Vagina (tissue), 2 donors: ENCODE measurements at regions not wholly inside any gene's neighbourhood (a gene's known extent, or its start where the extent isn't known, plus 50 kb on each side); places are given as distances from the start of the nearest gene placed in this dataset.

Source experiments
- DNase-seq, 2 donors: peaks; one replicate each; pipeline ENCODE4 v3.0.0-alpha.2; 2017; ENCODE audit errors: extremely low spot score in 2 of 2
- H3K27ac ChIP-seq: fragments of 200-600 bp; sonication (generic); one replicate; pipeline ENCODE4 v1.5.1; 2019
- H3K27me3 ChIP-seq: fragments of 200-600 bp; sonication (generic); one replicate; pipeline ENCODE4 v1.5.1; 2019
- H3K36me3 ChIP-seq, 2 donors: fragments of 200-600 bp; sonication (generic); one replicate each; pipeline ENCODE4 v1.5.1; 2017 to 2019
- H3K4me1 ChIP-seq: fragments of 200-600 bp; sonication (generic); one replicate; pipeline ENCODE4 v1.5.1; 2019
- H3K4me3 ChIP-seq, 2 donors: fragments of 200-600 bp; sonication (generic); 1 replicate in 1 of 2; 2 replicates in 1 of 2; pipeline ENCODE4 v1.5.1; 2016 to 2019
- H3K9me3 ChIP-seq: fragments of 200-600 bp; sonication (generic); one replicate; pipeline ENCODE4 v1.5.1; 2019
- CTCF ChIP-seq, 3 experiments: fragments of 450-650 bp in 2 of 3; fragments of 200-600 bp in 1 of 3; sonication (generic) in 1 of 3; IDR thresholded peaks; one replicate each; pipeline ENCODE4 v1.5.1; 2017 to 2019; ENCODE audit warnings: antibody characterized with exemption in 3 of 3, mild to moderate bottlenecking in 2 of 3, moderate library complexity in 2 of 3
- POLR2A ChIP-seq, 2 donors: fragments of 450-650 bp; IDR thresholded peaks; one replicate each; pipeline ENCODE4 v1.6.1; 2017; ENCODE audit warnings: antibody characterized with exemption in 2 of 2, mild to moderate bottlenecking in 2 of 2, moderate library complexity in 2 of 2
- POLR2AphosphoS5 ChIP-seq, 2 donors: sonication (generic); formaldehyde crosslinking; IDR thresholded peaks; one replicate each; pipeline ENCODE4 v1.9.0; 2017; ENCODE audit warnings: antibody characterized with exemption in 2 of 2, mild to moderate bottlenecking in 2 of 2, low read depth in 1 of 2; ENCODE audit not compliant: insufficient read depth in 1 of 2
- intact Hi-C: fragments of 100-400 bp; cut with DNase I; formaldehyde crosslinking; loops from one replicate; pipeline ENCODE4 v1.15.1; 2023

- no peak for DNase-seq
- H3K27me3 ChIP-seq, result no peaks in the 10 kb centered on the region
- peaks cover 28% of the 10 kb centered on the region for H3K4me1 ChIP-seq
- H3K9me3 ChIP-seq, result no peaks in the 10 kb centered on the region
- no peak overlapping the region for H3K4me3 ChIP-seq
- H3K27ac ChIP-seq, result peak overlapping the region; percentile 59
- TF ChIP-seq CTCF (IDR thresholded peaks at IDR 0.05) (no peak), POLR2AphosphoS5 (IDR thresholded peaks at IDR 0.05; ENCODE audit: insufficient read depth in 1 of 2, low read depth in 1 of 2) (no peak), POLR2A (IDR thresholded peaks at IDR 0.05) (no peak)
- H3K36me3 ChIP-seq, result no peaks in the 10 kb centered on the region
- intact Hi-C loops, result no loop called here
Observed at GRCh38 chr21:35324372-35325220, 275.5 kb upstream of the RUNX1 start.

GRCh38 chr21:35323947-35324346, 274.8 kb upstream of the RUNX1 start:
- Histone ChIP-seq H3K36me3 (no peaks in the 10 kb centered on the region), H3K9me3 (no peaks in the 10 kb centered on the region), H3K4me1 (peaks cover 21% of the 10 kb centered on the region), H3K27ac (peak overlapping the region; percentile 59), H3K27me3 (no peaks in the 10 kb centered on the region), H3K4me3 (no peak overlapping the region)
- intact Hi-C loops, result no loop called here
- TF ChIP-seq POLR2AphosphoS5 (IDR thresholded peaks at IDR 0.05; ENCODE audit: insufficient read depth in 1 of 2, low read depth in 1 of 2), result no peak
- no peak for DNase-seq

- intact Hi-C loops, result no loop called here
- no peaks in the 10 kb centered on the region for H3K27me3 ChIP-seq
- H3K36me3 ChIP-seq, result no peaks in the 10 kb centered on the region
- no peak for DNase-seq
- no peak overlapping the region for H3K27ac ChIP-seq
- H3K4me1 ChIP-seq, result peaks cover 21% of the 10 kb centered on the region
- no peak overlapping the region for H3K4me3 ChIP-seq
- TF ChIP-seq CTCF (IDR thresholded peaks at IDR 0.05) (no peak), POLR2AphosphoS5 (IDR thresholded peaks at IDR 0.05; ENCODE audit: insufficient read depth in 1 of 2, low read depth in 1 of 2) (no peak), POLR2A (IDR thresholded peaks at IDR 0.05) (no peak)
- H3K9me3 ChIP-seq, result no peaks in the 10 kb centered on the region
Observed at GRCh38 chr21:35321322-35322200, 272.5 kb upstream of the RUNX1 start.

- Histone ChIP-seq H3K36me3 (no peaks in the 10 kb centered on the region), H3K27me3 (no peaks in the 10 kb centered on the region), H3K4me3 (no peak overlapping the region), H3K4me1 (peaks cover 16% of the 10 kb centered on the region), H3K9me3 (no peaks in the 10 kb centered on the region), H3K27ac (no peak overlapping the region)
- DNase-seq, result no peak
- intact Hi-C loops, result no loop called here
- TF ChIP-seq POLR2AphosphoS5 (IDR thresholded peaks at IDR 0.05; ENCODE audit: insufficient read depth in 1 of 2, low read depth in 1 of 2) (no peak), POLR2A (IDR thresholded peaks at IDR 0.05) (no peak), CTCF (IDR thresholded peaks at IDR 0.05) (no peak)
Observed at GRCh38 chr21:35319684-35320283, 270.7 kb upstream of the RUNX1 start.

- H3K36me3 ChIP-seq, result no peaks in the 10 kb centered on the region
- no peaks in the 10 kb centered on the region for H3K9me3 ChIP-seq
- H3K27ac ChIP-seq, result no peak overlapping the region
- TF ChIP-seq POLR2A (IDR thresholded peaks at IDR 0.05) (no peak), CTCF (IDR thresholded peaks at IDR 0.05) (no peak), POLR2AphosphoS5 (IDR thresholded peaks at IDR 0.05; ENCODE audit: insufficient read depth in 1 of 2, low read depth in 1 of 2) (no peak)
- intact Hi-C loops, result no loop called here
- H3K4me1 ChIP-seq, result no peaks in the 10 kb centered on the region
- H3K27me3 ChIP-seq, result no peaks in the 10 kb centered on the region
- DNase-seq, result peak in 1 of 2 donors; percentile 60
- H3K4me3 ChIP-seq, result no peak overlapping the region
Observed at GRCh38 chr21:35316933-35317332, 267.8 kb upstream of the RUNX1 start.
